ENCODE measurements at regions not wholly inside any gene's neighbourhood (a gene's known extent, or its start where the extent isn't known, plus 50 kb on each side); places are given as distances from the start of the nearest gene placed in this dataset.

DNA sequence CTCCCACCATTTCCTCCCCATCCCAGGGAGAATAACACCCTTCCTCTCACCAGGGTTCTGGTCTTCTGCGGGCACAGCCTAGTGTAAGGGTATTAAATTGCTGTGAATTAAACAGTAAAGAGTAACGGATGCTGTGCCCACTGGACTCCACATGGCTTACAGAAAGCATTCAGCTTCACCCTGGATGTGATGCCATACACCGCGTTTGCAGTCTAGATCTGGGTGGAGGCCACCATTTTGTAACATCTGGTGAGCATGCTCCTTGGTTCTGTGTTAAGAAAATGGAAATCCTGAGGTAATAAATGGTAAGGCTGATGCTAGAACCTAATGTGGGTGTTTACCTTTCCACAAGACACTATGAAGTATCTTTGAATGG lies 331.8 kb upstream of the B3GAT1 start (continued):
- TF ChIP-seq E2F6 (IDR thresholded peaks at IDR 0.05; ENCODE audit: borderline replicate concordance in 1 of 2, extremely low read depth in 1 of 2, insufficient read depth in 1 of 2, insufficient read length in 1 of 2, low read depth in 1 of 2, low read length in 1 of 2, poor library complexity in 1 of 2, severe bottlenecking in 1 of 2) = no peak
- TF ChIP-seq NRF1 (conservative IDR thresholded peaks at IDR 0.05 in 1 of 2, IDR thresholded peaks at IDR 0.05 in 1 of 2) = no peak
- TF ChIP-seq, protein P1, sequence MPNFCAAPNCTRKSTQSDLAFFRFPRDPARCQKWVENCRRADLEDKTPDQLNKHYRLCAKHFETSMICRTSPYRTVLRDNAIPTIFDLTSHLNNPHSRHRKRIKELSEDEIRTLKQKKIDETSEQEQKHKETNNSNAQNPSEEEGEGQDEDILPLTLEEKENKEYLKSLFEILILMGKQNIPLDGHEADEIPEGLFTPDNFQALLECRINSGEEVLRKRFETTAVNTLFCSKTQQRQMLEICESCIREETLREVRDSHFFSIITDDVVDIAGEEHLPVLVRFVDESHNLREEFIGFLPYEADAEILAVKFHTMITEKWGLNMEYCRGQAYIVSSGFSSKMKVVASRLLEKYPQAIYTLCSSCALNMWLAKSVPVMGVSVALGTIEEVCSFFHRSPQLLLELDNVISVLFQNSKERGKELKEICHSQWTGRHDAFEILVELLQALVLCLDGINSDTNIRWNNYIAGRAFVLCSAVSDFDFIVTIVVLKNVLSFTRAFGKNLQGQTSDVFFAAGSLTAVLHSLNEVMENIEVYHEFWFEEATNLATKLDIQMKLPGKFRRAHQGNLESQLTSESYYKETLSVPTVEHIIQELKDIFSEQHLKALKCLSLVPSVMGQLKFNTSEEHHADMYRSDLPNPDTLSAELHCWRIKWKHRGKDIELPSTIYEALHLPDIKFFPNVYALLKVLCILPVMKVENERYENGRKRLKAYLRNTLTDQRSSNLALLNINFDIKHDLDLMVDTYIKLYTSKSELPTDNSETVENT (CRISPR knock-in tag; IDR thresholded peaks at IDR 0.05) = no peak
- no peak for TF ChIP-seq DMBX1 (CRISPR knock-in tag; IDR thresholded peaks at IDR 0.05; ENCODE audit: borderline replicate concordance)
- TF ChIP-seq L3MBTL2 (IDR thresholded peaks at IDR 0.05) = no peak
- no peak for TF ChIP-seq NR2C1 (IDR thresholded peaks at IDR 0.05)
- no peak for TF ChIP-seq NR2C1 (tag; IDR thresholded peaks at IDR 0.05)
- no peak for TF ChIP-seq CXXC5 (CRISPR knock-in tag; IDR thresholded peaks at IDR 0.05)
- TF ChIP-seq, protein P2, sequence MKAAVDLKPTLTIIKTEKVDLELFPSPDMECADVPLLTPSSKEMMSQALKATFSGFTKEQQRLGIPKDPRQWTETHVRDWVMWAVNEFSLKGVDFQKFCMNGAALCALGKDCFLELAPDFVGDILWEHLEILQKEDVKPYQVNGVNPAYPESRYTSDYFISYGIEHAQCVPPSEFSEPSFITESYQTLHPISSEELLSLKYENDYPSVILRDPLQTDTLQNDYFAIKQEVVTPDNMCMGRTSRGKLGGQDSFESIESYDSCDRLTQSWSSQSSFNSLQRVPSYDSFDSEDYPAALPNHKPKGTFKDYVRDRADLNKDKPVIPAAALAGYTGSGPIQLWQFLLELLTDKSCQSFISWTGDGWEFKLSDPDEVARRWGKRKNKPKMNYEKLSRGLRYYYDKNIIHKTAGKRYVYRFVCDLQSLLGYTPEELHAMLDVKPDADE (conservative IDR thresholded peaks at IDR 0.05; ENCODE audit: control insufficient read depth, low read depth, low read length) = no peak
